ENCODE measurements at regions not wholly inside any gene's neighbourhood (a gene's known extent, or its start where the extent isn't known, plus 50 kb on each side); places are given as distances from the start of the nearest gene placed in this dataset.
"Not testable (repeated sequence)": the region's sequence is repeated elsewhere in the genome, so short reads cannot be mapped to it uniquely, and the experiment has no call there.

GRCh38 chr15:20017581-20017980 lies 524.0 kb downstream of the GOLGA6L6 start:
- TF ChIP-seq RFX5 (IDR thresholded peaks at IDR 0.05; ENCODE audit: low read length); CTCF (IDR thresholded peaks at IDR 0.05); SIN3A (IDR thresholded peaks at IDR 0.05; ENCODE audit: borderline replicate concordance, low read depth, low read length); CHD2 (IDR thresholded peaks at IDR 0.05; ENCODE audit: low read length, partially characterized antibody); NRF1 (IDR thresholded peaks at IDR 0.05; ENCODE audit: low read depth, low read length); EZH2phosphoT487 (IDR thresholded peaks at IDR 0.05; ENCODE audit: borderline replicate concordance, low read depth); TEAD4 (IDR thresholded peaks at IDR 0.05; ENCODE audit: borderline replicate concordance, insufficient read depth); REST (IDR thresholded peaks at IDR 0.05; ENCODE audit: low read depth, low read length); YY1 (IDR thresholded peaks at IDR 0.05; ENCODE audit: low read depth); TCF12 (IDR thresholded peaks at IDR 0.05): not testable (repeated sequence)
